Spinal cord (tissue), 9 donors: ENCODE measurements at regions not wholly inside any gene's neighbourhood (a gene's known extent, or its start where the extent isn't known, plus 50 kb on each side); places are given as distances from the start of the nearest gene placed in this dataset.

ENCODE experiments used
- DNase-seq, 6 donors: peaks; one replicate each; pipeline versions ENCODE4 v3.0.0 to v3.0.0-alpha.2; 2013 to 2015; ENCODE audit warnings: low spot score in 6 of 6, low read depth in 4 of 6
- H3K27ac ChIP-seq: one replicate; pipeline ENCODE4 v1.5.1; 2013; ENCODE audit warnings: low read depth, low read length, control low read depth
- H3K27me3 ChIP-seq: one replicate; pipeline ENCODE4 v1.6.1; 2013; ENCODE audit warnings: low read length; ENCODE audit not compliant: control insufficient read depth, insufficient read depth
- H3K36me3 ChIP-seq: one replicate; pipeline ENCODE4 v1.6.1; 2013; ENCODE audit warnings: low read length; ENCODE audit not compliant: control insufficient read depth, insufficient read depth
- H3K4me1 ChIP-seq: one replicate; pipeline ENCODE4 v1.6.1; 2013; ENCODE audit warnings: low read length; ENCODE audit not compliant: control insufficient read depth, insufficient read depth
- H3K4me3 ChIP-seq: one replicate; pipeline ENCODE4 v1.5.1; 2013; ENCODE audit warnings: low read depth, low read length, control low read depth
- H3K9me3 ChIP-seq: one replicate; pipeline ENCODE4 v1.6.1; 2013; ENCODE audit warnings: low read length; ENCODE audit not compliant: control insufficient read depth, insufficient read depth
- WGBS: methylation state at CpG from one replicate; pipeline ENCODE4 v1.1.5; 2013; ENCODE audit warnings: missing lambda C conversion rate; ENCODE audit not compliant: insufficient coverage; 5-methylcytosine and 5-hydroxymethylcytosine counted together
- donor health status: healthy.

DNA sequence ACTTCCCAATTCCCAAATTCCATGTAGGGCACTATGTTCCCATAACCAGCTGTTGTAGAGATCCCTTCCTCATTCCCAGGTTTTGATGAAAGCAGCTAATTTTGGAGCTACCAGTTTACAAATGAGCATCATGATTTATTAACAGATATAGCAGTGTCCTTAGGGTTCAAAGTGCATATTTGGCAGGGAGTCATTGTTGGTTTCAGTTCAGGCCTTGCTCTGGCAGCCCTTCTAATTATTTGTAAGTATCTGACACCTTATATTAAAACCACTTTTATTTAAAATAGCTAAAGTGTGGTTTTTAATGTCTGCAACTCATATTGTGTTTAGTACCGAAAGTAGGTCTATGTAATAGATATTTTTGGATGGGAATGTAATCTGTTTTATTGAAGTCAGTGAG, 518.5 kb downstream of the TLL1 start:
- Histone ChIP-seq H3K9me3 (no peaks in the 10 kb centered on the region), H3K27me3 (no peaks in the 10 kb centered on the region), H3K36me3 (no peaks in the 10 kb centered on the region), H3K27ac (no peak overlapping the region), H3K4me1 (no peaks in the 10 kb centered on the region), H3K4me3 (no peak overlapping the region)
- DNase-seq, result no peak
- 100% methylated on average over 1 of the region's 1 CpG for WGBS

DNA sequence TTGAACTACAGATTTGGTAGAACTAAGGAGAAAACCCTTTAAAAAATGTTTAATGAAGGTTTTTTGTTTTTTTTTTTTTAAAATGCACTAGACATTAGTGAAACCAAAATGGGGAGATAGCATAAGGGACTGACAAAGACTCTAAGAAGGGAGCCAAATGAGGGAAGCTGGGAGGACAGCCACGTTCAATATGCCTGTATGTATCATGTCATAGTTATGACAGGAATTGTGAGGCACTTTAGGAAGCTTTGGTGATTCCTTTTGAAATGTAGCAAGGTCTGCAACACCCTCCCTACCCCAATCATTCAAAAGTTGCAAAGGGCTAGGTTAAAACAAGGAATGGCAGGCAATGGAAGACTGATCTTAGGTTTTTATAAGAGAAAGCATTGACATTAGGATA, 526.0 kb downstream of the TLL1 start:
- no peaks in the 10 kb centered on the region for H3K27me3 ChIP-seq
- no CpG with 5 or more reads among the region's 1 CpG for WGBS
- DNase-seq, result no peak

DNA sequence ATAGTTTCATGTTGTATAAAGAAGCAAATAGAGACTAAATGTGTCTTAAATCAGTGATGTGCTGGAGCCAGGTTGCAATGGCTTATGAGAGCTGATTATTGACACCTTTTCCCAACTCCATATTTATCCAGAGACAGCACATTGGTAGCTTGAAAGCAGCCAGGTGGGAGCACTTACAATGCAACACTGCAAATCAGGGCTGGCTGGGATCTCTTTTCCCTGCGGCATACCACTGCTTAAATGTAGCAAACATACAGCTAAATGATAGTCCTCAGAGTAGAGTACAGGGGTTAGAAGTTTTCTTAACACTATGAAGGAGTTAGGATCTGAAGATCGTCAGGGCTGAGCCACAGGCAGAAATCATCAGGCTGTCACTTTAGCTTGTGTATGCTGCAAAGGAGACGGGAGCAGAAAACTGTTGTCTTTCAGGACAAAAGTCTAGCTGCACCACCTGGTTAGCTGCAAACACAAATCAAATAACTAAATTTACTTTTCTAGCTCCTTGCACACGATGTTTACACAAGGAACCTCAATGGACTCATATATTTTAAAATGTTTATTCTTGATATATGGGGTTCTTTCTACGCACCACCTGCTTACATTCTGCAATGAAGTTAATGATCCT, 527.3 kb downstream of the TLL1 start:
- Histone ChIP-seq H3K4me3 (no peak overlapping the region), H3K36me3 (no peaks in the 10 kb centered on the region), H3K9me3 (no peaks in the 10 kb centered on the region), H3K27ac (no peak overlapping the region), H3K4me1 (no peaks in the 10 kb centered on the region), H3K27me3 (no peaks in the 10 kb centered on the region)
- DNase-seq, result peak in 1 of 6 donors; percentile 32
- WGBS, result no CpG with 5 or more reads among the region's 5 CpGs

More for the DNA sequence above, 526.0 kb downstream of the TLL1 start:
- Histone ChIP-seq H3K4me3 (no peak overlapping the region), H3K27ac (no peak overlapping the region), H3K9me3 (no peaks in the 10 kb centered on the region), H3K4me1 (no peaks in the 10 kb centered on the region), H3K36me3 (no peaks in the 10 kb centered on the region)

DNA sequence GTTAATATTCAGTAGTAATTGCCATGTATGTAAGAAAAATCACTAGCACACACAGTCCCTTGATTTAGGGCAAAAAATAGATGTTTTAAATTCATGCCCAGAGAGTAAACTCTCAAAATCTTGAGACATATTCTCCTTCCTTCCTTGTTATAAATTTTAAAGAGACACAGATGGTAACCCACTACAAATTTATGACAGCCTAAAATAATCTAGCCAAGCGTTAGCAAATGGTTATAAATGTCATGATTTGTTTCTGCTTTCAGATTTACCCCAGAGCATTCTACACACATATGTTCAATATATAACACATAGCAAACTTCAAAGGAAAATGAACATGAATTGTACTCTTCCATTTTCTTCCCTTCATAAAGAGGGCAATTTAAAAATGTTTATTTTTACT, 540.3 kb downstream of the TLL1 start:
- Histone ChIP-seq H3K4me3 (no peak overlapping the region), H3K9me3 (no peaks in the 10 kb centered on the region), H3K27ac (no peak overlapping the region), H3K4me1 (no peaks in the 10 kb centered on the region), H3K36me3 (no peaks in the 10 kb centered on the region), H3K27me3 (no peaks in the 10 kb centered on the region)
- no CpG with 5 or more reads among the region's 1 CpG for WGBS
- DNase-seq, result peak in 2 of 6 donors; percentile 6 to 68

DNA sequence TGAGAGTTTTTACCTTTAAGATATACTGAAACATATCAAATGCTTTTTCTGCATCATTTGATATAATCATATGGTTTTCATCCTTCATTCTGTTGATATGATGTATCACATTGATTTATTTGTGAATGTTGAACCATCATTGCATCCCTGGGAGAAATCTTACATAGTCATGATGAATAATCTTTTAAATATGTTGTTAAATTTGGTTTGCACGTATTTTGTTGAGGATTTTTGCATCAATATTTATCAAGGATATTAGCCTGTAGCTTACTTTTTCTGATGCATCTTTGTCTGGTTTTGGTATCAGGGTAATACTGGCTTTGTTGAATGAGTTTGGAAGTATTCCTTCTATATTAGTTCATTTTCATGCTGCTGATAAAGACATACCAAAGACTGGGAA, 541.4 kb downstream of the TLL1 start:
- no peak overlapping the region for H3K4me3 ChIP-seq
- DNase-seq, result no peak
- H3K27ac ChIP-seq, result no peak overlapping the region
- H3K4me1 ChIP-seq, result no peaks in the 10 kb centered on the region
- H3K27me3 ChIP-seq, result no peaks in the 10 kb centered on the region
- no CpG with 5 or more reads among the region's 1 CpG for WGBS
- H3K9me3 ChIP-seq, result no peaks in the 10 kb centered on the region
- H3K36me3 ChIP-seq, result no peaks in the 10 kb centered on the region

DNA sequence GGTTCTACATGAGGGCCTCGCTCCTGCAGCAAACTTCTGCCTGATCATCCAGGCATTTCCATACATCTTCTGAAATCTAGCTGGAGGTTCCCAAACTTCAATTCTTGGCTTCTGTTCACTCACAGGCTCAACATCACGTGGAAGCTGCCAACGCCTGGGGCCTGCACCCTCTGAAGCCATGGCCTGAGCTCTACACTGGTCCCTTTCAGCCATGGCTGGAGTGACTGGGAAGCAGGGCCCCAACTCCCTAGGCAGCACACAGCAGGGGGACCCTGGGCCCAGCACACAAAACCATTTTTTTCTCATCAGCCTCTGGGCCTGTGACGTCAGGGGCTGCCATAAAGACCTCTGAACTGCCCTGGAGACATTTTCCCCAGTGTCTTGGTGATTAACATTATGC, 542.7 kb downstream of the TLL1 start:
- 71% methylated on average over 4 of the region's 4 CpGs for WGBS
- DNase-seq, result no peak

DNA sequence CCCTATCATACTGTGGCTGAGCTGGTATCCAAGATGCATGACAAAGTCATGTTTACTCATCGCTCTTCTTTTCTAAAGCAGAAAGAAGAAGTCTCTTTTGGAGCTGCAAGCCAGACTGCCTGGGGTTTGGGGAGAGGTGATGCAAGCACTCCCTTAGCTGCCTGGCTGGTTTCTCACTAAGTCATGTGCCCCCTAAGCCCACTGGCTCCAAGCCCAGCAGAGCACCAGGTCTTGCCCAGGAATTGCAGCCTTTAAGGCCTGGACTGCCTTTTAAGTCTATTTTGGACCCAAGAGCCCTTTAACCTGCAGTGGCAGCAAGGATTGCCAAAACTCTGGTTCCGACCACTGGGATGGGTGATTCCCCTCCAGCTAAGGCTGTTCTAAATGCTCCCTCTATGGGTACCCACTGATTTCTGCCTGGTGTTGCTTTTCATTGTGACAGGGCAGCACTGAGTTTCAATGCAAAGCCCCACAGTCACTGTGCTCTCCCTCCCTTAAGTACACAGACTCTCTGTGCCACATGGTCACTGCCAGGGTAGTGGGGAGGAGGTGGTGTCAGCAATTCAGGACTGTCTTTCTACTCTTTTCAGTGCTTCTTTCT, 548.6 kb downstream of the TLL1 start:
- Histone ChIP-seq H3K9me3 (peaks cover 3% of the 10 kb centered on the region), H3K27ac (no peak overlapping the region), H3K4me3 (no peak overlapping the region), H3K36me3 (no peaks in the 10 kb centered on the region), H3K27me3 (no peaks in the 10 kb centered on the region), H3K4me1 (no peaks in the 10 kb centered on the region)
- no peak for DNase-seq
- 100% methylated on average over 1 of the region's 2 CpGs for WGBS

More for the DNA sequence above, 542.7 kb downstream of the TLL1 start:
- no peak overlapping the region for H3K27ac ChIP-seq
- no peaks in the 10 kb centered on the region for H3K9me3 ChIP-seq
- no peaks in the 10 kb centered on the region for H3K4me1 ChIP-seq
- H3K27me3 ChIP-seq, result no peaks in the 10 kb centered on the region
- no peaks in the 10 kb centered on the region for H3K36me3 ChIP-seq
- H3K4me3 ChIP-seq, result no peak overlapping the region

DNA sequence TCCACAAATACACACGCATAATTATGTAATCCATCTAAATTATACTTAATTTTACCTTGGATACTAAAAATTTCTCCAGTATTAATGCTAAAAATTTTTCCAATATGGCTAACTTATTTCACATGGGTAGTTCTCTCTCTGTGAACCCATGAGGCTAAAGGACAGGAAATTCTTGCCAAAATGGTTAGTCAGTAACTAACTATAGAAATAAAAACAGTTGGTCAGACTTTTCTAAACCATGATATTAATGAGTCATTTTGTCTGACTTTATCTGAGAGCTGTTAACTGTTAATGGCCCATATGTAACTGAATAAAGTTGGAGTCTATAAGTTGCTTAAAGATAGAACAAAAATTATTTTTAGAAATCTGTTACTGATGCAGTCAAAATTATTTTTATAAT, 549.4 kb downstream of the TLL1 start:
- WGBS, result no CpG with 5 or more reads among the region's 1 CpG
- no peaks in the 10 kb centered on the region for H3K4me1 ChIP-seq
- H3K4me3 ChIP-seq, result no peak overlapping the region
- DNase-seq, result no peak
- H3K27me3 ChIP-seq, result no peaks in the 10 kb centered on the region
- H3K36me3 ChIP-seq, result no peaks in the 10 kb centered on the region
- H3K9me3 ChIP-seq, result peaks cover 3% of the 10 kb centered on the region
- no peak overlapping the region for H3K27ac ChIP-seq

DNA sequence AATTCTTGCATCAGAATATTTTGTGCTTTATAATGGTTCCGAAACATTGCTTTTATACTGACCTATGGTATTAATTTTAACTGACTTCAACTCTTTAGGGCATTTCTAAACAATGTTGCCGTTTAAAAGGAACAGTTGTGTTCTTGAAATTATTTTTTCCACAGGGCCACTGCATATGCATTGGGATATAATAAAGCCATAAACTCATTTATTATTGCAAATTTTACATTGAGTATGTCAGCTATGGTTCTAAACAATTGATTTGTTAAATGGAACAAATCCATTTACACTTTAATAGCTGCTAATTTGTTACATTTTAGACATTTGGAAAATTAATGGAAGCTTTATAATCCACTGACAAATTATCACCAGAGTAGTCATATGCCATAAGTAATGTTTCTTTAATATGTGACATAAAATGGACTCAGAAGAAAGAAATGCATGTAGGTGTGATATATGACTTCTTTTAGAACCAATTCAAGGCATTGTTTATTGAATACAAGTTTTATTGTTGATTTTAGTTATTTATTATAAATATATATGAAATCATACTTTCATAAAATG, 553.3 kb downstream of the TLL1 start:
- Histone ChIP-seq H3K9me3 (peaks cover 1% of the 10 kb centered on the region), H3K27me3 (no peaks in the 10 kb centered on the region), H3K36me3 (no peaks in the 10 kb centered on the region), H3K4me3 (no peak overlapping the region), H3K27ac (no peak overlapping the region), H3K4me1 (no peaks in the 10 kb centered on the region)
- no peak for DNase-seq
- WGBS, result no CpG with 5 or more reads among the region's 2 CpGs

DNA sequence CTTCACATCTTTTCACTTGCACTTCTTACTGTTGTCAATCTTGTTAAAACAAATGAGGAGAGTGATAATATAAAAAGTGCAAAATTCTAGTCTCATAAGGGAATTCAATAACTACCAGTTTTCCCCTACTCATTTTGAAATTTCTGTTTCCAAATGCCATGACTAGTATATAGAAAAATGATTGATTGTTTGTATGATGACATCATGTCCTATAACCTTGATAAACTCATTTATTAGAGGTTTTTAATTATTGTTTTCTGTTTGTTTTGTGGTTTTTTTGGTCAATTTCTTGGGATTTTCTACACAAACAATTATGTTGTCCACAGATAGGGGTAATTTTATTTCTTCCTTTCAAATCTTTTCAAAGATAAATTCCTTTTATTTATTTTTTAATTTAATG, 559.1 kb downstream of the TLL1 start:
- no peaks in the 10 kb centered on the region for H3K4me1 ChIP-seq
- H3K4me3 ChIP-seq, result no peak overlapping the region
- H3K36me3 ChIP-seq, result no peaks in the 10 kb centered on the region
- H3K27ac ChIP-seq, result no peak overlapping the region
- H3K9me3 ChIP-seq, result no peaks in the 10 kb centered on the region
- no peaks in the 10 kb centered on the region for H3K27me3 ChIP-seq
- no peak for DNase-seq
